ENCODE measurements at regions not wholly inside any gene's neighbourhood (a gene's known extent, or its start where the extent isn't known, plus 50 kb on each side); places are given as distances from the start of the nearest gene placed in this dataset.

GRCh38 chr12:11967376-11968047 is 103.2 kb upstream of the BCL2L14 start:
- Mint-ChIP-seq H3K9me3 (ENCODE audit: unreplicated experiment) (peaks cover 5% of the 10 kb centered on the region), H3K27me3 (ENCODE audit: low read depth, unreplicated experiment) (peaks cover 9% of the 10 kb centered on the region), H3K4me3 (ENCODE audit: unreplicated experiment) (no peak overlapping the region), H3K36me3 (ENCODE audit: low read depth, unreplicated experiment) (peaks cover 4% of the 10 kb centered on the region), H3K27ac (ENCODE audit: unreplicated experiment) (no peak overlapping the region), H3K4me1 (ENCODE audit: low read depth, unreplicated experiment) (no peaks in the 10 kb centered on the region)
- Histone ChIP-seq H3K36me3 (ENCODE audit: insufficient read depth, low read length) (no peaks in the 10 kb centered on the region), H3K4me3 (ENCODE audit: insufficient read depth, low read depth, low read length) (no peak overlapping the region), H3K4me2 (ENCODE audit: low read length) (no peak overlapping the region), H3K4me1 (ENCODE audit: insufficient read depth, low read length) (no peaks in the 10 kb centered on the region), H3K9me3 (ENCODE audit: insufficient read depth, low read depth, low read length) (no peaks in the 10 kb centered on the region), H2AFZ (ENCODE audit: low read depth, low read length) (no peak overlapping the region), H3K27me3 (ENCODE audit: insufficient read depth, low read length) (no peaks in the 10 kb centered on the region), H4K20me1 (ENCODE audit: insufficient read depth, low read length) (no peaks in the 10 kb centered on the region), H3K9ac (ENCODE audit: low read length) (no peak overlapping the region), H3K27ac (ENCODE audit: low read depth, low read length) (no peak overlapping the region), H3K79me2 (ENCODE audit: insufficient read depth, low read length) (no peaks in the 10 kb centered on the region)
- TF ChIP-seq EZH2 (IDR thresholded peaks at IDR 0.05; ENCODE audit: insufficient read depth, low read length): no peak
- TF ChIP-seq CTCF (IDR thresholded peaks at IDR 0.05; ENCODE audit: insufficient read depth, low read depth, low read length): no peak
- DNase-seq (ENCODE audit: low read depth): peak; percentile 53
- FAIRE-seq: no peak

GRCh38 chr12:11968048-11968383 is 102.7 kb upstream of the BCL2L14 start:
- H3K4me1 ChIP-seq (ENCODE audit: insufficient read depth, low read length): no peaks in the 10 kb centered on the region
- H3K9ac ChIP-seq (ENCODE audit: low read length): no peak overlapping the region
- H3K27ac ChIP-seq (ENCODE audit: low read depth, low read length): no peak overlapping the region
- no peaks in the 10 kb centered on the region for H3K9me3 ChIP-seq (ENCODE audit: insufficient read depth, low read depth, low read length)
- Mint-ChIP-seq H3K4me1 (ENCODE audit: low read depth, unreplicated experiment) (no peaks in the 10 kb centered on the region), H3K9me3 (ENCODE audit: unreplicated experiment) (peaks cover 5% of the 10 kb centered on the region), H3K36me3 (ENCODE audit: low read depth, unreplicated experiment) (peaks cover 4% of the 10 kb centered on the region), H3K27me3 (ENCODE audit: low read depth, unreplicated experiment) (peaks cover 9% of the 10 kb centered on the region), H3K4me3 (ENCODE audit: unreplicated experiment) (no peak overlapping the region), H3K27ac (ENCODE audit: unreplicated experiment) (no peak overlapping the region)
- H3K4me3 ChIP-seq (ENCODE audit: insufficient read depth, low read depth, low read length): no peak overlapping the region
- H2AFZ ChIP-seq (ENCODE audit: low read depth, low read length): no peak overlapping the region
- DNase-seq (ENCODE audit: low read depth): no peak
- no peak for FAIRE-seq
- H3K79me2 ChIP-seq (ENCODE audit: insufficient read depth, low read length): no peaks in the 10 kb centered on the region
- no peaks in the 10 kb centered on the region for H3K36me3 ChIP-seq (ENCODE audit: insufficient read depth, low read length)
- TF ChIP-seq EZH2 (IDR thresholded peaks at IDR 0.05; ENCODE audit: insufficient read depth, low read length) (no peak), CTCF (IDR thresholded peaks at IDR 0.05; ENCODE audit: insufficient read depth, low read depth, low read length) (no peak)
- H3K27me3 ChIP-seq (ENCODE audit: insufficient read depth, low read length): no peaks in the 10 kb centered on the region
- no peaks in the 10 kb centered on the region for H4K20me1 ChIP-seq (ENCODE audit: insufficient read depth, low read length)
- H3K4me2 ChIP-seq (ENCODE audit: low read length): no peak overlapping the region

- H3K79me2 ChIP-seq (ENCODE audit: insufficient read depth, low read length): no peaks in the 10 kb centered on the region
- peaks cover 5% of the 10 kb centered on the region for H3K9me3 Mint-ChIP-seq (ENCODE audit: unreplicated experiment)
- DNase-seq (ENCODE audit: low read depth) (no peak), FAIRE-seq (no peak)
- H3K9me3 ChIP-seq (ENCODE audit: insufficient read depth, low read depth, low read length): no peaks in the 10 kb centered on the region
- TF ChIP-seq EZH2 (IDR thresholded peaks at IDR 0.05; ENCODE audit: insufficient read depth, low read length) (no peak), CTCF (IDR thresholded peaks at IDR 0.05; ENCODE audit: insufficient read depth, low read depth, low read length) (no peak)
- peaks cover 3% of the 10 kb centered on the region for H3K27me3 ChIP-seq (ENCODE audit: insufficient read depth, low read length)
- no peak overlapping the region for H3K4me3 Mint-ChIP-seq (ENCODE audit: unreplicated experiment)
- no peaks in the 10 kb centered on the region for H3K36me3 ChIP-seq (ENCODE audit: insufficient read depth, low read length)
- H3K4me1 Mint-ChIP-seq (ENCODE audit: low read depth, unreplicated experiment): no peaks in the 10 kb centered on the region
- H3K4me3 ChIP-seq (ENCODE audit: insufficient read depth, low read depth, low read length): no peak overlapping the region
- no peaks in the 10 kb centered on the region for H4K20me1 ChIP-seq (ENCODE audit: insufficient read depth, low read length)
- no peaks in the 10 kb centered on the region for H3K4me1 ChIP-seq (ENCODE audit: insufficient read depth, low read length)
- no peak overlapping the region for H3K27ac Mint-ChIP-seq (ENCODE audit: unreplicated experiment)
- no peak overlapping the region for H3K27ac ChIP-seq (ENCODE audit: low read depth, low read length)
- H3K9ac ChIP-seq (ENCODE audit: low read length): no peak overlapping the region
- peaks cover 4% of the 10 kb centered on the region for H3K36me3 Mint-ChIP-seq (ENCODE audit: low read depth, unreplicated experiment)
- H2AFZ ChIP-seq (ENCODE audit: low read depth, low read length): no peak overlapping the region
- peaks cover 9% of the 10 kb centered on the region for H3K27me3 Mint-ChIP-seq (ENCODE audit: low read depth, unreplicated experiment)
- H3K4me2 ChIP-seq (ENCODE audit: low read length): no peak overlapping the region
Measured at GRCh38 chr12:11968516-11968915, 102.2 kb upstream of the BCL2L14 start.

Measured in astrocyte (in vitro differentiated cells and primary cell).